ENCODE measurements at regions not wholly inside any gene's neighbourhood (a gene's known extent, or its start where the extent isn't known, plus 50 kb on each side); places are given as distances from the start of the nearest gene placed in this dataset.
A peak's percentile ranks its signal among the peaks of the same experiment; 100 is the strongest.
"Not testable (repeated sequence)": the region's sequence is repeated elsewhere in the genome, so short reads cannot be mapped to it uniquely, and the experiment has no call there.

- not testable (repeated sequence) for H3K27ac ChIP-seq (ENCODE audit: insufficient read depth, low read length); DNase-seq (ENCODE audit: low read depth in 2 of 2); H3K9ac ChIP-seq (ENCODE audit: insufficient read depth, low read length); H3K36me3 ChIP-seq (ENCODE audit: control insufficient read depth, insufficient read depth, low read length); H3K4me2 ChIP-seq (ENCODE audit: extremely low read depth, insufficient read depth, low read length); H3K27me3 ChIP-seq (ENCODE audit: control insufficient read depth, insufficient read depth, low read length); H4K20me1 ChIP-seq (ENCODE audit: control insufficient read depth, extremely low read depth, insufficient read depth, low read length); H2AFZ ChIP-seq (ENCODE audit: low read length); H3K79me2 ChIP-seq (ENCODE audit: control insufficient read depth, insufficient read depth, low read length); H3K4me1 ChIP-seq (ENCODE audit: control insufficient read depth, extremely low read depth, insufficient read depth, low read length); H3K9me3 ChIP-seq (ENCODE audit: control insufficient read depth, insufficient read depth, low read depth, low read length); H3K4me3 ChIP-seq (replicated peaks in 1 of 4; ENCODE audit: control extremely low read depth in 1 of 4, insufficient read depth in 1 of 4, low read depth in 3 of 4, low read length in 4 of 4)
Observed at GRCh38 chr2:131639001-131639620, 111.4 kb downstream of the CCDC74A start.

GRCh38 chr2:131641414-131642206, 113.9 kb downstream of the CCDC74A start:
- no peak overlapping the region for H3K9ac ChIP-seq (ENCODE audit: insufficient read depth, low read length)
- no peaks in the 10 kb centered on the region for H3K9me3 ChIP-seq (ENCODE audit: control insufficient read depth, insufficient read depth, low read depth, low read length)
- H3K4me3 ChIP-seq (replicated peaks in 1 of 4; ENCODE audit: control extremely low read depth in 1 of 4, insufficient read depth in 1 of 4, low read depth in 3 of 4, low read length in 4 of 4), result no peak overlapping the region
- H4K20me1 ChIP-seq (ENCODE audit: control insufficient read depth, extremely low read depth, insufficient read depth, low read length), result no peaks in the 10 kb centered on the region
- H3K4me1 ChIP-seq (ENCODE audit: control insufficient read depth, extremely low read depth, insufficient read depth, low read length), result peaks cover 5% of the 10 kb centered on the region
- H2AFZ ChIP-seq (ENCODE audit: low read length), result peak overlapping the region; percentile 37
- H3K27me3 ChIP-seq (ENCODE audit: control insufficient read depth, insufficient read depth, low read length), result no peaks in the 10 kb centered on the region
- H3K79me2 ChIP-seq (ENCODE audit: control insufficient read depth, insufficient read depth, low read length), result no peaks in the 10 kb centered on the region
- no peak overlapping the region for H3K4me2 ChIP-seq (ENCODE audit: extremely low read depth, insufficient read depth, low read length)
- TF ChIP-seq EZH2 (IDR thresholded peaks at IDR 0.05; ENCODE audit: low read length, missing control alignments), result no peak
- no peak for TF ChIP-seq CTCF (conservative IDR thresholded peaks at IDR 0.05 in 1 of 2, IDR thresholded peaks at IDR 0.05 in 1 of 2; ENCODE audit: low read depth in 1 of 2, low read length in 2 of 2)
- H3K36me3 ChIP-seq (ENCODE audit: control insufficient read depth, insufficient read depth, low read length), result no peaks in the 10 kb centered on the region
- H3K27ac ChIP-seq (ENCODE audit: insufficient read depth, low read length), result peak overlapping the region; percentile 16
- peak; percentile 2 to 64 for DNase-seq (ENCODE audit: low read depth in 2 of 2)

GRCh38 chr2:131643180-131643579, 115.5 kb downstream of the CCDC74A start:
- H3K4me1 ChIP-seq (ENCODE audit: control insufficient read depth, extremely low read depth, insufficient read depth, low read length); H3K79me2 ChIP-seq (ENCODE audit: control insufficient read depth, insufficient read depth, low read length); H3K9me3 ChIP-seq (ENCODE audit: control insufficient read depth, insufficient read depth, low read depth, low read length); H4K20me1 ChIP-seq (ENCODE audit: control insufficient read depth, extremely low read depth, insufficient read depth, low read length); DNase-seq (ENCODE audit: low read depth in 2 of 2); H2AFZ ChIP-seq (ENCODE audit: low read length); H3K36me3 ChIP-seq (ENCODE audit: control insufficient read depth, insufficient read depth, low read length); H3K27ac ChIP-seq (ENCODE audit: insufficient read depth, low read length); H3K9ac ChIP-seq (ENCODE audit: insufficient read depth, low read length); H3K27me3 ChIP-seq (ENCODE audit: control insufficient read depth, insufficient read depth, low read length); H3K4me2 ChIP-seq (ENCODE audit: extremely low read depth, insufficient read depth, low read length); H3K4me3 ChIP-seq (replicated peaks in 1 of 4; ENCODE audit: control extremely low read depth in 1 of 4, insufficient read depth in 1 of 4, low read depth in 3 of 4, low read length in 4 of 4): not testable (repeated sequence)

GRCh38 chr2:131645177-131645765, 117.6 kb downstream of the CCDC74A start:
- Histone ChIP-seq H3K9me3 (ENCODE audit: control insufficient read depth, insufficient read depth, low read depth, low read length) (no peaks in the 10 kb centered on the region), H3K36me3 (ENCODE audit: control insufficient read depth, insufficient read depth, low read length) (no peaks in the 10 kb centered on the region), H3K27me3 (ENCODE audit: control insufficient read depth, insufficient read depth, low read length) (no peaks in the 10 kb centered on the region), H3K79me2 (ENCODE audit: control insufficient read depth, insufficient read depth, low read length) (no peaks in the 10 kb centered on the region), H3K4me2 (ENCODE audit: extremely low read depth, insufficient read depth, low read length) (no peak overlapping the region), H3K27ac (ENCODE audit: insufficient read depth, low read length) (no peak overlapping the region), H3K9ac (ENCODE audit: insufficient read depth, low read length) (no peak overlapping the region), H3K4me1 (ENCODE audit: control insufficient read depth, extremely low read depth, insufficient read depth, low read length) (peaks cover 5% of the 10 kb centered on the region), H3K4me3 (replicated peaks in 1 of 4; ENCODE audit: control extremely low read depth in 1 of 4, insufficient read depth in 1 of 4, low read depth in 3 of 4, low read length in 4 of 4) (no peak overlapping the region), H2AFZ (ENCODE audit: low read length) (no peak overlapping the region), H4K20me1 (ENCODE audit: control insufficient read depth, extremely low read depth, insufficient read depth, low read length) (no peaks in the 10 kb centered on the region)
- no peak for TF ChIP-seq EZH2 (IDR thresholded peaks at IDR 0.05; ENCODE audit: low read length, missing control alignments)
- no peak for TF ChIP-seq CTCF (conservative IDR thresholded peaks at IDR 0.05 in 1 of 2, IDR thresholded peaks at IDR 0.05 in 1 of 2; ENCODE audit: low read depth in 1 of 2, low read length in 2 of 2)
- no peak for DNase-seq (ENCODE audit: low read depth in 2 of 2)

- H3K36me3 ChIP-seq (ENCODE audit: control insufficient read depth, insufficient read depth, low read length); DNase-seq (ENCODE audit: low read depth in 2 of 2); H3K27me3 ChIP-seq (ENCODE audit: control insufficient read depth, insufficient read depth, low read length); H3K79me2 ChIP-seq (ENCODE audit: control insufficient read depth, insufficient read depth, low read length); H2AFZ ChIP-seq (ENCODE audit: low read length); H3K4me2 ChIP-seq (ENCODE audit: extremely low read depth, insufficient read depth, low read length); H3K9me3 ChIP-seq (ENCODE audit: control insufficient read depth, insufficient read depth, low read depth, low read length); H3K27ac ChIP-seq (ENCODE audit: insufficient read depth, low read length); H3K9ac ChIP-seq (ENCODE audit: insufficient read depth, low read length); H3K4me3 ChIP-seq (replicated peaks in 1 of 4; ENCODE audit: control extremely low read depth in 1 of 4, insufficient read depth in 1 of 4, low read depth in 3 of 4, low read length in 4 of 4); H4K20me1 ChIP-seq (ENCODE audit: control insufficient read depth, extremely low read depth, insufficient read depth, low read length); H3K4me1 ChIP-seq (ENCODE audit: control insufficient read depth, extremely low read depth, insufficient read depth, low read length): not testable (repeated sequence)
Observed at GRCh38 chr2:131646220-131646619, 118.5 kb downstream of the CCDC74A start.

Measured in fibroblast of lung (primary cell).